ENCODE measurements at regions not wholly inside any gene's neighbourhood (a gene's known extent, or its start where the extent isn't known, plus 50 kb on each side); places are given as distances from the start of the nearest gene placed in this dataset.

GRCh38 chr20:22003680-22004079 is 298.2 kb downstream of the PAX1 start:
- no peak overlapping the region for H3K9ac ChIP-seq (ENCODE audit: low read length)
- no peaks in the 10 kb centered on the region for H3F3A ChIP-seq (ENCODE audit: insufficient read depth)
- H3K4me3 ChIP-seq (ENCODE audit: insufficient read depth, low read length, poor library complexity, severe bottlenecking), result no peak overlapping the region
- H3K27me3 ChIP-seq (ENCODE audit: low read length), result no peaks in the 10 kb centered on the region
- no peaks in the 10 kb centered on the region for H4K20me1 ChIP-seq (ENCODE audit: low read depth, low read length)
- H3K36me3 ChIP-seq (ENCODE audit: low read length), result no peaks in the 10 kb centered on the region
- no peak overlapping the region for H2AFZ ChIP-seq (ENCODE audit: low read depth, low read length, severe bottlenecking)
- H3K9me2 ChIP-seq (replicated peaks; ENCODE audit: insufficient read depth, low read length), result no peaks in the 10 kb centered on the region
- no peaks in the 10 kb centered on the region for H3K9me3 ChIP-seq (ENCODE audit: insufficient read depth, low read length)
- H3K27ac ChIP-seq (ENCODE audit: low read depth, low read length), result no peak overlapping the region
- H3K4me2 ChIP-seq (ENCODE audit: low read depth, low read length, poor library complexity, severe bottlenecking), result no peak overlapping the region
- no peaks in the 10 kb centered on the region for H3K79me2 ChIP-seq (ENCODE audit: insufficient read depth, low read length)
- TF ChIP-seq CTCF (IDR thresholded peaks at IDR 0.05; ENCODE audit: insufficient read depth, low read length, poor library complexity, severe bottlenecking), result no peak
- no peak for TF ChIP-seq EZH2phosphoT487 (conservative IDR thresholded peaks at IDR 0.05; ENCODE audit: low read length)

- no peaks in the 10 kb centered on the region for H3K79me2 ChIP-seq (ENCODE audit: insufficient read depth, low read length)
- H3K36me3 ChIP-seq (ENCODE audit: low read length), result no peaks in the 10 kb centered on the region
- no peak overlapping the region for H3K9ac ChIP-seq (ENCODE audit: low read length)
- H3K27me3 ChIP-seq (ENCODE audit: low read length), result no peaks in the 10 kb centered on the region
- TF ChIP-seq CTCF (IDR thresholded peaks at IDR 0.05; ENCODE audit: insufficient read depth, low read length, poor library complexity, severe bottlenecking) (no peak), EZH2phosphoT487 (conservative IDR thresholded peaks at IDR 0.05; ENCODE audit: low read length) (no peak)
- H4K20me1 ChIP-seq (ENCODE audit: low read depth, low read length), result no peaks in the 10 kb centered on the region
- no peaks in the 10 kb centered on the region for H3F3A ChIP-seq (ENCODE audit: insufficient read depth)
- no peak overlapping the region for H3K4me3 ChIP-seq (ENCODE audit: insufficient read depth, low read length, poor library complexity, severe bottlenecking)
- H2AFZ ChIP-seq (ENCODE audit: low read depth, low read length, severe bottlenecking), result no peak overlapping the region
- H3K9me3 ChIP-seq (ENCODE audit: insufficient read depth, low read length), result no peaks in the 10 kb centered on the region
- no peak overlapping the region for H3K4me2 ChIP-seq (ENCODE audit: low read depth, low read length, poor library complexity, severe bottlenecking)
- H3K27ac ChIP-seq (ENCODE audit: low read depth, low read length), result no peak overlapping the region
- H3K9me2 ChIP-seq (replicated peaks; ENCODE audit: insufficient read depth, low read length), result no peaks in the 10 kb centered on the region
Measured at GRCh38 chr20:22001886-22002285, 296.4 kb downstream of the PAX1 start.

DNA sequence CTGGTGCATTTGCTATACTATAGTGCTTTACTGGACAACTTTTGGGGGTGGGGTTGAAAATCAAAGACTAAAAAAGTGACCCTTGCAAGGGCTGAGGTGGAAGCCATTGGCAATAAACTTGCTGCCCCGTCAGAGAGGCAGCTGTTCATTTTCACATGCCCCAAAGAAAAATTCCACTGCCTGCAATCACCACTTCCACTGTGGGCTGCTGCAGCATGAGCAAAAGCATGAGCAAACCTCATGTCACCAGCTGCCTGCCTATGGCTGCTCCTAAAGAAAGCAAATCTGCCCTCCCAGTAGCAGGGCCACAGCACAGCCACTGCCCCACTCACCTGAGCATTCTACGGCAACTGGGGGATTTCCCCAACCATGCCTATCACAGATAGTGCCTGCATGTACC is 290.0 kb downstream of the PAX1 start:
- Histone ChIP-seq H3K9me3 (ENCODE audit: insufficient read depth, low read length) (no peaks in the 10 kb centered on the region), H2AFZ (ENCODE audit: low read depth, low read length, severe bottlenecking) (no peak overlapping the region), H3F3A (ENCODE audit: insufficient read depth) (no peaks in the 10 kb centered on the region), H3K9me2 (replicated peaks; ENCODE audit: insufficient read depth, low read length) (no peaks in the 10 kb centered on the region), H3K9ac (ENCODE audit: low read length) (no peak overlapping the region), H3K27me3 (ENCODE audit: low read length) (no peaks in the 10 kb centered on the region), H3K79me2 (ENCODE audit: insufficient read depth, low read length) (no peaks in the 10 kb centered on the region), H3K36me3 (ENCODE audit: low read length) (no peaks in the 10 kb centered on the region), H3K4me3 (ENCODE audit: insufficient read depth, low read length, poor library complexity, severe bottlenecking) (no peak overlapping the region), H4K20me1 (ENCODE audit: low read depth, low read length) (no peaks in the 10 kb centered on the region), H3K4me2 (ENCODE audit: low read depth, low read length, poor library complexity, severe bottlenecking) (no peak overlapping the region), H3K27ac (ENCODE audit: low read depth, low read length) (no peak overlapping the region)
- TF ChIP-seq EZH2phosphoT487 (conservative IDR thresholded peaks at IDR 0.05; ENCODE audit: low read length) (no peak), CTCF (IDR thresholded peaks at IDR 0.05; ENCODE audit: insufficient read depth, low read length, poor library complexity, severe bottlenecking) (no peak)

- no peak overlapping the region for H2AFZ ChIP-seq (ENCODE audit: low read depth, low read length, severe bottlenecking)
- H3F3A ChIP-seq (ENCODE audit: insufficient read depth), result no peaks in the 10 kb centered on the region
- H3K27ac ChIP-seq (ENCODE audit: low read depth, low read length), result no peak overlapping the region
- TF ChIP-seq EZH2phosphoT487 (conservative IDR thresholded peaks at IDR 0.05; ENCODE audit: low read length) (no peak), CTCF (IDR thresholded peaks at IDR 0.05; ENCODE audit: insufficient read depth, low read length, poor library complexity, severe bottlenecking) (no peak)
- H3K9ac ChIP-seq (ENCODE audit: low read length), result no peak overlapping the region
- no peaks in the 10 kb centered on the region for H3K79me2 ChIP-seq (ENCODE audit: insufficient read depth, low read length)
- no peaks in the 10 kb centered on the region for H3K27me3 ChIP-seq (ENCODE audit: low read length)
- H3K9me3 ChIP-seq (ENCODE audit: insufficient read depth, low read length), result no peaks in the 10 kb centered on the region
- no peak overlapping the region for H3K4me3 ChIP-seq (ENCODE audit: insufficient read depth, low read length, poor library complexity, severe bottlenecking)
- H3K9me2 ChIP-seq (replicated peaks; ENCODE audit: insufficient read depth, low read length), result no peaks in the 10 kb centered on the region
- H4K20me1 ChIP-seq (ENCODE audit: low read depth, low read length), result no peaks in the 10 kb centered on the region
- H3K36me3 ChIP-seq (ENCODE audit: low read length), result no peaks in the 10 kb centered on the region
- no peak overlapping the region for H3K4me2 ChIP-seq (ENCODE audit: low read depth, low read length, poor library complexity, severe bottlenecking)
Measured at GRCh38 chr20:21994203-21994602, 288.7 kb downstream of the PAX1 start.
